ENCODE measurements at regions not wholly inside any gene's neighbourhood (a gene's known extent, or its start where the extent isn't known, plus 50 kb on each side); places are given as distances from the start of the nearest gene placed in this dataset.

DNA sequence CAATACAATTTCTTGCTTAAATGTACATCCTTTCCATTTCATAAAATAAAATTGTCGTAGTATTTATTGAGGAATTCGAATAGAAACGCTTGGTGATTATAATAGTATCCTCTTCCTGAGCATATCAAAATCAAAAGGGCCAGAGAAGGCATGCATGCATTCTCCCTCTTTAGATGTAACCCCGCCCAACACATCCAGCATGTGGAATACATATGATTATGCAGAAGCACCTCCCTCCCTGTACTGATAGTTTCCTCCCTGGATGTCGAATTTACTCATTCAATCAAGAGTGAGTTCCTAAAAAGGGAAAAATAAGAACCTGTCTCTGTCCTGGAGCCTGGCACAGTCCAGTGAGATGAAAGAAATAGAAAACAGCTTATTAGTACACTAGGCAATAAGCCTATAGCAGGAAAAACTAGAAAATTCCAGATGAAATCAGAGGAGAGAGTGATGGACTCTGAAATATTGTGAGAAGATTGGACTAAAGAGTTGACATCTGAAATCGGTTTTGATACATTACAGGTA lies 262.9 kb downstream of the RDH14 start:
- Histone ChIP-seq H4K8ac (replicated peaks; ENCODE audit: insufficient read length, low read depth, low read length) (no peak overlapping the region), H3K79me1 (ENCODE audit: insufficient read depth, low read depth, low read length, poor library complexity, severe bottlenecking) (no peaks in the 10 kb centered on the region), H3K9ac (ENCODE audit: extremely low read depth, insufficient read length, low read length) (no peak overlapping the region), H3K4ac (ENCODE audit: low read depth, low read length) (no peak overlapping the region), H3K79me2 (ENCODE audit: insufficient read depth, low read length) (no peaks in the 10 kb centered on the region), H3K4me2 (ENCODE audit: insufficient read depth, insufficient read length, low read length) (no peak overlapping the region), H2BK20ac (ENCODE audit: low read depth, low read length, poor library complexity, severe bottlenecking) (no peak overlapping the region), H3K9me3 (ENCODE audit: control insufficient read depth, low read depth, low read length) (no peaks in the 10 kb centered on the region), H2BK15ac (ENCODE audit: low read depth, low read length) (no peak overlapping the region), H3K27me3 (ENCODE audit: insufficient read depth, low read length) (no peaks in the 10 kb centered on the region), H3T11ph (ENCODE audit: low read length) (no peak overlapping the region), H3K27ac (ENCODE audit: insufficient read length, low read depth, low read length) (no peak overlapping the region), H4K20me1 (ENCODE audit: control insufficient read depth, insufficient read depth, insufficient read length) (no peaks in the 10 kb centered on the region), H3K4me1 (ENCODE audit: insufficient read depth, low read length) (peaks cover 2% of the 10 kb centered on the region; the same call in 1 of the 2 replicates), H2BK5ac (ENCODE audit: insufficient read length, low read length) (no peak overlapping the region), H2AFZ (ENCODE audit: low read length) (no peak overlapping the region), H3K14ac (ENCODE audit: insufficient read depth, low read length) (no peak overlapping the region), H4K5ac (ENCODE audit: insufficient read length, low read depth, low read length) (no peak overlapping the region), H3K23me2 (ENCODE audit: insufficient read length, low read depth, low read length, poor library complexity, severe bottlenecking) (no peaks in the 10 kb centered on the region), H3K56ac (ENCODE audit: insufficient read length, low read depth, low read length) (no peak overlapping the region), H3K18ac (ENCODE audit: insufficient read length, low read depth, low read length) (no peak overlapping the region), H2AK5ac (ENCODE audit: insufficient read length, low read length) (no peak overlapping the region), H3K23ac (ENCODE audit: insufficient read length, low read depth, low read length) (no peak overlapping the region), H2BK120ac (ENCODE audit: low read depth, low read length, poor library complexity, severe bottlenecking) (no peak overlapping the region), H4K91ac (ENCODE audit: insufficient read length, low read depth, low read length) (no peak overlapping the region), H2BK12ac (ENCODE audit: insufficient read length, low read depth, low read length) (no peak overlapping the region)
- TF ChIP-seq, protein P1, sequence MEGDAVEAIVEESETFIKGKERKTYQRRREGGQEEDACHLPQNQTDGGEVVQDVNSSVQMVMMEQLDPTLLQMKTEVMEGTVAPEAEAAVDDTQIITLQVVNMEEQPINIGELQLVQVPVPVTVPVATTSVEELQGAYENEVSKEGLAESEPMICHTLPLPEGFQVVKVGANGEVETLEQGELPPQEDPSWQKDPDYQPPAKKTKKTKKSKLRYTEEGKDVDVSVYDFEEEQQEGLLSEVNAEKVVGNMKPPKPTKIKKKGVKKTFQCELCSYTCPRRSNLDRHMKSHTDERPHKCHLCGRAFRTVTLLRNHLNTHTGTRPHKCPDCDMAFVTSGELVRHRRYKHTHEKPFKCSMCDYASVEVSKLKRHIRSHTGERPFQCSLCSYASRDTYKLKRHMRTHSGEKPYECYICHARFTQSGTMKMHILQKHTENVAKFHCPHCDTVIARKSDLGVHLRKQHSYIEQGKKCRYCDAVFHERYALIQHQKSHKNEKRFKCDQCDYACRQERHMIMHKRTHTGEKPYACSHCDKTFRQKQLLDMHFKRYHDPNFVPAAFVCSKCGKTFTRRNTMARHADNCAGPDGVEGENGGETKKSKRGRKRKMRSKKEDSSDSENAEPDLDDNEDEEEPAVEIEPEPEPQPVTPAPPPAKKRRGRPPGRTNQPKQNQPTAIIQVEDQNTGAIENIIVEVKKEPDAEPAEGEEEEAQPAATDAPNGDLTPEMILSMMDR (conservative IDR thresholded peaks at IDR 0.05), result no peak
- WGBS (ENCODE audit: extremely low coverage, insufficient read length, low lambda C conversion rate), result no CpG with 5 or more reads among the region's 6 CpGs
- Mint-ChIP-seq H3K4me1 (peaks cover 0 to 10% of the 10 kb centered on the region in 2 experiments; a peak in 3 of 4 replicates), H3K27me3 (ENCODE audit: low read depth) (no peaks in the 10 kb centered on the region), H3K9me3 (no peaks in the 10 kb centered on the region; a peak in 1 of 5 replicates), H3K27ac (no peak overlapping the region), H3K4me3 (no peak overlapping the region), H3K36me3 (ENCODE audit: insufficient read depth in 1 of 3, low read depth in 3 of 3) (no peaks in the 10 kb centered on the region)
- no peak for DNase-seq
